Trophoblast cell (in vitro differentiated cells and primary cell): ENCODE measurements at regions not wholly inside any gene's neighbourhood (a gene's known extent, or its start where the extent isn't known, plus 50 kb on each side); places are given as distances from the start of the nearest gene placed in this dataset.

Experiments
- DNase-seq, 2 donors: peaks; one replicate each; pipeline ENCODE4 v3.0.0-alpha.2; 2016
- H2AFZ ChIP-seq: 2 replicates; pipeline ENCODE4 v1.6.1; 2013; ENCODE audit warnings: low read length, moderate library complexity, mild to moderate bottlenecking; ENCODE audit not compliant: insufficient read depth, poor library complexity
- H2AK5ac ChIP-seq: 2 replicates; pipeline ENCODE4 v1.6.1; 2013; ENCODE audit warnings: mild to moderate bottlenecking, low read length
- H2BK120ac ChIP-seq: 2 replicates; pipeline ENCODE4 v1.6.1; 2013; ENCODE audit warnings: low read length, mild to moderate bottlenecking, moderate library complexity; ENCODE audit not compliant: insufficient read depth, poor library complexity
- H2BK12ac ChIP-seq: 2 replicates; pipeline ENCODE4 v1.6.1; 2013; ENCODE audit warnings: mild to moderate bottlenecking, low read length, moderate library complexity
- H2BK5ac ChIP-seq: 2 replicates; pipeline ENCODE4 v1.6.1; 2013; ENCODE audit warnings: low read length, low read depth, moderate library complexity, mild to moderate bottlenecking; ENCODE audit not compliant: poor library complexity
- H3K14ac ChIP-seq: 2 replicates; pipeline ENCODE4 v1.6.1; 2013; ENCODE audit warnings: mild to moderate bottlenecking, low read length
- H3K18ac ChIP-seq: 2 replicates; pipeline ENCODE4 v1.6.1; 2013; ENCODE audit warnings: mild to moderate bottlenecking, low read length
- H3K23ac ChIP-seq: 2 replicates; pipeline ENCODE4 v1.6.1; 2013; ENCODE audit warnings: low read length
- H3K27ac ChIP-seq: 2 replicates; pipeline ENCODE4 v1.5.1; 2013; ENCODE audit warnings: low read depth, mild to moderate bottlenecking, inconsistent platforms, low read length, moderate library complexity
- H3K27me3 ChIP-seq: 2 replicates; pipeline ENCODE4 v1.6.1; 2013; ENCODE audit warnings: inconsistent platforms, mild to moderate bottlenecking, low read length, moderate library complexity; ENCODE audit not compliant: insufficient read depth
- H3K36me3 ChIP-seq, 2 experiments: 1 replicate in 1 of 2; 2 replicates in 1 of 2; pipeline ENCODE4 v1.6.1; 2013; ENCODE audit warnings: low read length in 2 of 2, mild to moderate bottlenecking in 2 of 2, moderate library complexity in 1 of 2; ENCODE audit not compliant: insufficient read depth in 2 of 2, control insufficient read depth in 1 of 2
- H3K4ac ChIP-seq: 2 replicates; pipeline ENCODE4 v1.6.1; 2013; ENCODE audit warnings: low read depth, mild to moderate bottlenecking, low read length, moderate library complexity
- H3K4me1 ChIP-seq, 2 experiments: 1 replicate in 1 of 2; 2 replicates in 1 of 2; pipeline ENCODE4 v1.6.1; 2013; ENCODE audit warnings: low read length in 2 of 2, mild to moderate bottlenecking in 2 of 2, moderate library complexity in 1 of 2; ENCODE audit not compliant: insufficient read depth in 2 of 2, control insufficient read depth in 1 of 2
- H3K4me2 ChIP-seq: 2 replicates; pipeline ENCODE4 v1.6.1; 2013; ENCODE audit warnings: inconsistent platforms, mild to moderate bottlenecking, low read length, moderate library complexity
- H3K4me3 ChIP-seq: 2 replicates; pipeline ENCODE4 v1.5.1; 2013; ENCODE audit warnings: mild to moderate bottlenecking, low read depth, low read length, inconsistent platforms
- H3K79me1 ChIP-seq: one replicate; pipeline ENCODE4 v1.6.1; 2013; ENCODE audit warnings: low read length
- H3K79me2 ChIP-seq: 2 replicates; pipeline ENCODE4 v1.6.1; 2013; ENCODE audit warnings: low read length, mild to moderate bottlenecking; ENCODE audit not compliant: control insufficient read depth, insufficient read depth, poor library complexity
- H3K9ac ChIP-seq: 2 replicates; pipeline ENCODE4 v1.6.1; 2013; ENCODE audit warnings: mild to moderate bottlenecking, low read length
- H3K9me3 ChIP-seq: 2 replicates; pipeline ENCODE4 v1.6.1; 2013; ENCODE audit warnings: low read depth, mild to moderate bottlenecking, control low read depth, inconsistent platforms, low read length; ENCODE audit not compliant: insufficient read depth
- H4K12ac ChIP-seq: 2 replicates; pipeline ENCODE4 v1.6.1; 2013; ENCODE audit warnings: low read depth, mild to moderate bottlenecking, low read length, moderate library complexity
- H4K8ac ChIP-seq: 2 replicates; pipeline ENCODE4 v1.6.1; 2013; ENCODE audit warnings: low read depth, mild to moderate bottlenecking, low read length, moderate library complexity
- H4K91ac ChIP-seq: one replicate; pipeline ENCODE4 v1.6.1; 2013; ENCODE audit warnings: low read depth, mild to moderate bottlenecking, low read length, moderate library complexity
- WGBS: extraction: QIAGEN DNeasy Blood & Tissue Kit; methylation state at CpG from one replicate; pipeline ENCODE4 v1.1.7; 2013; ENCODE audit warnings: missing lambda C conversion rate; ENCODE audit not compliant: insufficient read length, insufficient coverage; ENCODE audit errors: extremely low coverage; 5-methylcytosine and 5-hydroxymethylcytosine counted together

GRCh38 chr2:104546537-104546936 is 307.4 kb upstream of the POU3F3 start:
- H2BK12ac ChIP-seq: no peak overlapping the region
- WGBS: no CpG with 5 or more reads among the region's 1 CpG

GRCh38 chr2:104547221-104547620 is 306.7 kb upstream of the POU3F3 start:
- Histone ChIP-seq H3K9me3 (no peaks in the 10 kb centered on the region), H2AFZ (no peak overlapping the region), H3K9ac (no peak overlapping the region), H4K8ac (no peak overlapping the region), H3K79me1 (no peaks in the 10 kb centered on the region), H3K23ac (no peak overlapping the region), H3K79me2 (no peaks in the 10 kb centered on the region), H2AK5ac (no peak overlapping the region), H3K4ac (no peak overlapping the region), H4K91ac (no peak overlapping the region), H3K27me3 (no peaks in the 10 kb centered on the region), H3K14ac (no peak overlapping the region), H3K18ac (no peak overlapping the region), H4K12ac (no peak overlapping the region), H2BK120ac (no peak overlapping the region), H3K4me3 (no peak overlapping the region), H2BK12ac (no peak overlapping the region), H2BK5ac (no peak overlapping the region), H3K36me3 (no peaks in the 10 kb centered on the region), H3K27ac (no peak overlapping the region), H3K4me1 (no peaks in the 10 kb centered on the region), H3K4me2 (no peak overlapping the region)
- no peak for DNase-seq
- WGBS: no CpG with 5 or more reads among the region's 7 CpGs

More at GRCh38 chr2:104546537-104546936, 307.4 kb upstream of the POU3F3 start:
- Histone ChIP-seq H3K27me3 (no peaks in the 10 kb centered on the region), H3K9ac (no peak overlapping the region), H2BK5ac (no peak overlapping the region), H3K9me3 (no peaks in the 10 kb centered on the region), H2AK5ac (no peak overlapping the region), H3K36me3 (no peaks in the 10 kb centered on the region), H3K4me3 (no peak overlapping the region), H2AFZ (no peak overlapping the region), H4K8ac (no peak overlapping the region), H3K4me2 (no peak overlapping the region), H3K27ac (no peak overlapping the region), H3K14ac (no peak overlapping the region), H3K4ac (no peak overlapping the region), H4K12ac (no peak overlapping the region), H3K79me1 (no peaks in the 10 kb centered on the region), H3K23ac (no peak overlapping the region), H3K79me2 (no peaks in the 10 kb centered on the region), H2BK120ac (no peak overlapping the region), H4K91ac (no peak overlapping the region), H3K4me1 (no peaks in the 10 kb centered on the region), H3K18ac (no peak overlapping the region)
- DNase-seq: no peak

DNA sequence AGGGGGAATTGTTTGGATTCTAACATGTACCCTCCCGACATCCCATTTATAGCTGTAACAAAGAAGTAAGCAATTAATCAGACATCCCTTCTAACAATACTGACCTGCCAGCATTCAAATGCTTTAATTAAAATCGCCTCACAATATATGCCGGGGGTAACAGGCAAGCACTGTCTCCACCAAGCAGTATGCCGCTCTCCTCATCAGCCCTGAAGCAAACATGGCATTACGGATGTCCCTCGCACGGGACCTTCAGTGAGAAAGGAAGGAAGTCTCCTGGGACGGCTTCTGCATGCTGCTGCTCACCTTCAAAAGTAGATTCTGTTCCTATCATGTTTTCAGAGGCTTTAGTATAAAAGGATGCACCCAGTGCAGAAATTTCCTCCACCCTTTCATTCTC is 292.7 kb upstream of the POU3F3 start:
- no peak for DNase-seq
- H3K4me1 ChIP-seq: no peaks in the 10 kb centered on the region
- H3K18ac ChIP-seq: no peak overlapping the region
- H3K9ac ChIP-seq: no peak overlapping the region
- no peaks in the 10 kb centered on the region for H3K36me3 ChIP-seq
- H3K4ac ChIP-seq: no peak overlapping the region
- no peak overlapping the region for H2AK5ac ChIP-seq
- no peak overlapping the region for H4K8ac ChIP-seq
- no peak overlapping the region for H2AFZ ChIP-seq
- H3K14ac ChIP-seq: no peak overlapping the region
- H2BK5ac ChIP-seq: no peak overlapping the region
- no peaks in the 10 kb centered on the region for H3K27me3 ChIP-seq
- H4K12ac ChIP-seq: no peak overlapping the region
- no peak overlapping the region for H3K27ac ChIP-seq
- H3K79me2 ChIP-seq: no peaks in the 10 kb centered on the region
- no peak overlapping the region for H3K4me3 ChIP-seq
- H3K23ac ChIP-seq: no peak overlapping the region
- no peak overlapping the region for H4K91ac ChIP-seq
- H3K79me1 ChIP-seq: no peaks in the 10 kb centered on the region
- no CpG with 5 or more reads among the region's 8 CpGs for WGBS
- no peak overlapping the region for H2BK120ac ChIP-seq
- no peak overlapping the region for H3K4me2 ChIP-seq
- no peaks in the 10 kb centered on the region for H3K9me3 ChIP-seq
- no peak overlapping the region for H2BK12ac ChIP-seq

GRCh38 chr2:104562537-104562936 is 291.4 kb upstream of the POU3F3 start:
- Histone ChIP-seq H3K4me3 (no peak overlapping the region), H3K9ac (no peak overlapping the region), H3K79me2 (no peaks in the 10 kb centered on the region), H2BK12ac (no peak overlapping the region), H2BK120ac (no peak overlapping the region), H2BK5ac (no peak overlapping the region), H3K14ac (no peak overlapping the region), H2AFZ (no peak overlapping the region), H3K4me2 (no peak overlapping the region), H4K91ac (no peak overlapping the region), H4K12ac (no peak overlapping the region), H3K4ac (no peak overlapping the region), H3K79me1 (no peaks in the 10 kb centered on the region), H3K36me3 (no peaks in the 10 kb centered on the region), H3K27me3 (no peaks in the 10 kb centered on the region), H3K18ac (no peak overlapping the region), H4K8ac (no peak overlapping the region), H2AK5ac (no peak overlapping the region), H3K27ac (no peak overlapping the region), H3K23ac (no peak overlapping the region), H3K9me3 (no peaks in the 10 kb centered on the region), H3K4me1 (no peaks in the 10 kb centered on the region)
- no CpG with 5 or more reads among the region's 3 CpGs for WGBS
- DNase-seq: no peak
